Fibroblast of lung (primary cell): ENCODE measurements at regions not wholly inside any gene's neighbourhood (a gene's known extent, or its start where the extent isn't known, plus 50 kb on each side); places are given as distances from the start of the nearest gene placed in this dataset.

Experiments
- DNase-seq, 2 donors: peaks; one replicate each; pipeline versions ENCODE4 v3.0.0 to v3.0.0-alpha.2; 2010; ENCODE audit warnings: low read depth in 2 of 2
- H2AFZ ChIP-seq: 2 replicates; pipeline ENCODE4 v1.5.1; 2012; ENCODE audit warnings: low read length, control low read depth, inconsistent platforms
- H3K27ac ChIP-seq: 2 replicates; pipeline ENCODE4 v1.5.1; 2011; ENCODE audit warnings: low read length, control low read depth; ENCODE audit not compliant: insufficient read depth
- H3K27me3 ChIP-seq: 2 replicates; pipeline ENCODE4 v1.5.1; 2011; ENCODE audit warnings: mild to moderate bottlenecking, low read length; ENCODE audit not compliant: control insufficient read depth, insufficient read depth
- H3K36me3 ChIP-seq: 2 replicates; pipeline ENCODE4 v1.5.1; 2011; ENCODE audit warnings: low read length; ENCODE audit not compliant: control insufficient read depth, insufficient read depth
- H3K4me1 ChIP-seq: 2 replicates; pipeline ENCODE4 v1.5.1; 2011; ENCODE audit warnings: low read length; ENCODE audit not compliant: control insufficient read depth, insufficient read depth; ENCODE audit errors: extremely low read depth
- H3K4me2 ChIP-seq: 2 replicates; pipeline ENCODE4 v1.5.1; 2011; ENCODE audit warnings: low read length, control low read depth; ENCODE audit not compliant: insufficient read depth; ENCODE audit errors: extremely low read depth
- H3K4me3 ChIP-seq, 4 experiments: fragments of 200-600 bp in 1 of 4; sonication (generic) in 1 of 4; replicated peaks in 1 of 4; 2 replicates each; pipeline ENCODE4 v1.5.1; 2011 to 2016; ENCODE audit warnings: low read length in 4 of 4, low read depth in 3 of 4, mild to moderate bottlenecking in 3 of 4, control low read depth in 2 of 4, inconsistent platforms in 1 of 4, mixed read lengths in 1 of 4; ENCODE audit not compliant: insufficient read depth in 1 of 4; ENCODE audit errors: control extremely low read depth in 1 of 4
- H3K79me2 ChIP-seq: 2 replicates; pipeline ENCODE4 v1.5.1; 2012; ENCODE audit warnings: mild to moderate bottlenecking, low read length, inconsistent platforms; ENCODE audit not compliant: control insufficient read depth, insufficient read depth
- H3K9ac ChIP-seq: 2 replicates; pipeline ENCODE4 v1.5.1; 2011; ENCODE audit warnings: mild to moderate bottlenecking, low read length, control low read depth; ENCODE audit not compliant: insufficient read depth
- H3K9me3 ChIP-seq: 2 replicates; pipeline ENCODE4 v1.5.1; 2012; ENCODE audit warnings: low read depth, low read length; ENCODE audit not compliant: control insufficient read depth, insufficient read depth
- H4K20me1 ChIP-seq: 2 replicates; pipeline ENCODE4 v1.5.1; 2011; ENCODE audit warnings: low read length; ENCODE audit not compliant: control insufficient read depth, insufficient read depth; ENCODE audit errors: extremely low read depth
- EZH2 ChIP-seq: IDR thresholded peaks from 2 replicates; pipeline ENCODE4 v1.5.1; 2012; ENCODE audit warnings: low read length, control low read depth, mild to moderate bottlenecking; ENCODE audit errors: missing control alignments
- TF ChIP-seq, protein P1 (sequence below), 2 donors: IDR thresholded peaks in 1 of 2; conservative IDR thresholded peaks in 1 of 2; 1 replicate in 1 of 2; 2 replicates in 1 of 2; pipeline ENCODE4 v1.5.1; 2011 to 2012; ENCODE audit warnings: low read length in 2 of 2, control low read depth in 1 of 2, inconsistent platforms in 1 of 2, low read depth in 1 of 2, mild to moderate bottlenecking in 1 of 2

DNA sequence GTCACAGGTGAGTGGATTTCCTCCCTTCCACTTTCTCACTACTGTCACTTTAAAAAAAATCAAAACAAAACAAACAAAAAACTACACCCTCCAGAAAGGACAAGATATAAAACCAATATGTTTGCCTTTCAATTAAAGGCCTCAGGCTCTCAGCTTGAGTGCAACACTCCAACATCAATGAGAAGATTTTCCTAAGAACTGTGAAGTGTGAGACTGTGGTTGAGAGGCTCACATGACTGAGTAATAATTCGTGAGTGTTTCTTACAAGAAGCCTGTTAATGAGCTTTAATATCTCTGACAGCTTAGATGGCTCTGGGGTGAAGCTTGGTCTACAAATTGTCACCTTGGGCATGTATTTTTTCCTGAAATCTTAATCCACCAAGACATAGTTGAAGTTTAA, 216.1 kb downstream of the ETAA1 start:
- no peak overlapping the region for H3K4me2 ChIP-seq
- DNase-seq, result no peak
- H4K20me1 ChIP-seq, result no peaks in the 10 kb centered on the region
- no peak overlapping the region for H3K27ac ChIP-seq
- TF ChIP-seq, protein P1, sequence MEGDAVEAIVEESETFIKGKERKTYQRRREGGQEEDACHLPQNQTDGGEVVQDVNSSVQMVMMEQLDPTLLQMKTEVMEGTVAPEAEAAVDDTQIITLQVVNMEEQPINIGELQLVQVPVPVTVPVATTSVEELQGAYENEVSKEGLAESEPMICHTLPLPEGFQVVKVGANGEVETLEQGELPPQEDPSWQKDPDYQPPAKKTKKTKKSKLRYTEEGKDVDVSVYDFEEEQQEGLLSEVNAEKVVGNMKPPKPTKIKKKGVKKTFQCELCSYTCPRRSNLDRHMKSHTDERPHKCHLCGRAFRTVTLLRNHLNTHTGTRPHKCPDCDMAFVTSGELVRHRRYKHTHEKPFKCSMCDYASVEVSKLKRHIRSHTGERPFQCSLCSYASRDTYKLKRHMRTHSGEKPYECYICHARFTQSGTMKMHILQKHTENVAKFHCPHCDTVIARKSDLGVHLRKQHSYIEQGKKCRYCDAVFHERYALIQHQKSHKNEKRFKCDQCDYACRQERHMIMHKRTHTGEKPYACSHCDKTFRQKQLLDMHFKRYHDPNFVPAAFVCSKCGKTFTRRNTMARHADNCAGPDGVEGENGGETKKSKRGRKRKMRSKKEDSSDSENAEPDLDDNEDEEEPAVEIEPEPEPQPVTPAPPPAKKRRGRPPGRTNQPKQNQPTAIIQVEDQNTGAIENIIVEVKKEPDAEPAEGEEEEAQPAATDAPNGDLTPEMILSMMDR (conservative IDR thresholded peaks at IDR 0.05 in 1 of 2, IDR thresholded peaks at IDR 0.05 in 1 of 2; ENCODE audit: low read depth in 1 of 2, low read length in 2 of 2), result no peak
- no peak for TF ChIP-seq EZH2
- no peaks in the 10 kb centered on the region for H3K9me3 ChIP-seq
- H3K9ac ChIP-seq, result no peak overlapping the region
- no peaks in the 10 kb centered on the region for H3K36me3 ChIP-seq
- no peak overlapping the region for H3K4me3 ChIP-seq
- no peaks in the 10 kb centered on the region for H3K27me3 ChIP-seq
- no peaks in the 10 kb centered on the region for H3K4me1 ChIP-seq
- H3K79me2 ChIP-seq, result no peaks in the 10 kb centered on the region
- H2AFZ ChIP-seq, result no peak overlapping the region

DNA sequence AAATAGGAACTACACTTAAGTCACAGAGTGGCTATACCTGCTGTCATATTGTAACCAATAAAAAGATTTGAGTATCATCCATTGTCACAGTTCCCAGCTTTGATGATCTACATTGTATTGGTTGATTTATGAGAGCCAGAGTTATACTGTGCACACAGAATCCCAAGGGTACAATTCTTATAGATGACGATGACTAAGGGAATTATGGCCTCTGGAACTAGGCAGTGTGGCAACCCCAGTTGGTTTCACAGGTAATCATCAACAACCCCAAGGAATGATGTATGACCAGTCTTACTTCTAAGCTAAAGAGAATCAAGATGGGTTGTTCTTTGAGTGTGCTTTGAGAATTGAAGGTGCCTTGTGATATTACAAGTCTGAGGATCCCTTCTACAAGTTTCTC, 217.3 kb downstream of the ETAA1 start:
- H3K79me2 ChIP-seq, result no peaks in the 10 kb centered on the region
- no peaks in the 10 kb centered on the region for H3K27me3 ChIP-seq
- H3K4me3 ChIP-seq, result no peak overlapping the region
- no peaks in the 10 kb centered on the region for H3K4me1 ChIP-seq
- no peak overlapping the region for H2AFZ ChIP-seq
- no peak overlapping the region for H3K9ac ChIP-seq
- no peak overlapping the region for H3K4me2 ChIP-seq
- no peaks in the 10 kb centered on the region for H3K9me3 ChIP-seq
- H4K20me1 ChIP-seq, result no peaks in the 10 kb centered on the region
- no peak overlapping the region for H3K27ac ChIP-seq
- H3K36me3 ChIP-seq, result no peaks in the 10 kb centered on the region
- no peak for DNase-seq
- no peak for TF ChIP-seq EZH2
- TF ChIP-seq, protein P1 (conservative IDR thresholded peaks at IDR 0.05 in 1 of 2, IDR thresholded peaks at IDR 0.05 in 1 of 2; ENCODE audit: low read depth in 1 of 2, low read length in 2 of 2), result no peak

DNA sequence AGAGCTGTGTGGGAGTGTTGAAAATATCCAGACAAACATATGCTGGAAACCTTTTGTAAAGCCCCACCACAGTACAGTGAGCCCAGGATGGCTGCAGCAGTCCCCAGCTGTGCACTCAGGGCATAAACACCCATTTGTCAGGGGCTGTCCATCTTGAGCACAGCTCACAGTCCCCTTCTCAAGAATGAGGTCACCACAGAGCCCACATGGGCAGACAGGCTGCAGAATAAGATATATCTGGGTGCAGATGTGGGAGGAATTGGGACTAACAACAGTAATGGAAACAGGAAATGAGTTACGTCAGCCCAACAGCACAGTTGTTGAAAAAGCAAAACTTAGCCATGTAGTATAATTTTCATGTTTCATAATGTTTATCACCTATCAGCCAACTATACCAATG, 219.6 kb downstream of the ETAA1 start:
- Histone ChIP-seq H3K27me3 (no peaks in the 10 kb centered on the region), H3K4me1 (no peaks in the 10 kb centered on the region), H3K4me2 (no peak overlapping the region), H4K20me1 (no peaks in the 10 kb centered on the region), H3K9ac (no peak overlapping the region), H3K36me3 (no peaks in the 10 kb centered on the region), H3K9me3 (no peaks in the 10 kb centered on the region), H2AFZ (peak overlapping the region; percentile 29), H3K27ac (no peak overlapping the region), H3K4me3 (no peak overlapping the region), H3K79me2 (no peaks in the 10 kb centered on the region)
- TF ChIP-seq EZH2, result no peak
- TF ChIP-seq, protein P1 (conservative IDR thresholded peaks at IDR 0.05 in 1 of 2, IDR thresholded peaks at IDR 0.05 in 1 of 2; ENCODE audit: low read depth in 1 of 2, low read length in 2 of 2), result no peak
- DNase-seq, result peak; percentile 87 to 94
